ACHN (cell line): ENCODE measurements at regions not wholly inside any gene's neighbourhood (a gene's known extent, or its start where the extent isn't known, plus 50 kb on each side); places are given as distances from the start of the nearest gene placed in this dataset.
"Not testable (repeated sequence)": the region's sequence is repeated elsewhere in the genome, so short reads cannot be mapped to it uniquely, and the experiment has no call there.

Experiments
- DNase-seq: peaks from one replicate; pipeline ENCODE4 v3.0.0-alpha.2; 2015
- in situ Hi-C: cut with HindIII; loops from 2 replicates; pipeline ENCODE4 v1.10.0; 2017; ENCODE audit warnings: low sequenced_read_pairs, low pct_ligation_motif_present, low pct_unique_long_range_greater_than_20kb

- in situ Hi-C loops: no loop called here
- no peak for DNase-seq
Observed at GRCh38 chr1:88317396-88317795, 366.7 kb upstream of the PKN2 start.

GRCh38 chr1:88318740-88319139 is 365.3 kb upstream of the PKN2 start:
- in situ Hi-C loops: no loop called here

GRCh38 chr1:88320291-88320690 is 363.8 kb upstream of the PKN2 start:
- DNase-seq: no peak
- in situ Hi-C loops: no loop called here

More at GRCh38 chr1:88318740-88319139, 365.3 kb upstream of the PKN2 start:
- no peak for DNase-seq

GRCh38 chr1:88321706-88322105 is 362.4 kb upstream of the PKN2 start:
- DNase-seq: no peak
- in situ Hi-C loops: no loop called here

- DNase-seq: no peak
- in situ Hi-C loops: no loop called here
Observed at GRCh38 chr1:88324899-88325298, 359.2 kb upstream of the PKN2 start.

GRCh38 chr1:88327391-88328267 is 356.4 kb upstream of the PKN2 start:
- in situ Hi-C loops: no loop called here

GRCh38 chr1:88330201-88330600 is 353.9 kb upstream of the PKN2 start:
- no peak for DNase-seq
- in situ Hi-C loops: no loop called here

More at GRCh38 chr1:88327391-88328267, 356.4 kb upstream of the PKN2 start:
- DNase-seq: peak; percentile 60

GRCh38 chr1:88333086-88333695 is 350.9 kb upstream of the PKN2 start:
- DNase-seq: no peak
- in situ Hi-C loops: no loop called here

- in situ Hi-C loops: no loop called here
- DNase-seq: no peak
Observed at GRCh38 chr1:88341447-88341846, 342.6 kb upstream of the PKN2 start.

- DNase-seq, in situ Hi-C loops: not testable (repeated sequence)
Observed at GRCh38 chr1:88342081-88342480, 342.0 kb upstream of the PKN2 start.

GRCh38 chr1:88350648-88351047 is 333.4 kb upstream of the PKN2 start:
- in situ Hi-C loops: no loop called here
- DNase-seq: no peak

- in situ Hi-C loops: no loop called here
- DNase-seq: no peak
Observed at GRCh38 chr1:88351960-88352359, 332.1 kb upstream of the PKN2 start.

- DNase-seq: no peak
- in situ Hi-C loops: no loop called here
Observed at GRCh38 chr1:88354256-88354655, 329.8 kb upstream of the PKN2 start.

- in situ Hi-C loops: no loop called here
- DNase-seq: no peak
Observed at GRCh38 chr1:88357729-88358128, 326.3 kb upstream of the PKN2 start.

GRCh38 chr1:88371436-88372023 is 312.5 kb upstream of the PKN2 start:
- in situ Hi-C loops: no loop called here
- no peak for DNase-seq

- DNase-seq: no peak
- in situ Hi-C loops: no loop called here
Observed at GRCh38 chr1:88375977-88376376, 308.1 kb upstream of the PKN2 start.

GRCh38 chr1:88376421-88376820 is 307.7 kb upstream of the PKN2 start:
- in situ Hi-C loops: no loop called here
- DNase-seq: no peak

- in situ Hi-C loops: no loop called here
- no peak for DNase-seq
Observed at GRCh38 chr1:88378560-88378959, 305.5 kb upstream of the PKN2 start.

- in situ Hi-C loops: no loop called here
- DNase-seq: no peak
Observed at GRCh38 chr1:88394958-88395357, 289.1 kb upstream of the PKN2 start.

- DNase-seq: no peak
- in situ Hi-C loops: no loop called here
Observed at GRCh38 chr1:88398338-88398737, 285.7 kb upstream of the PKN2 start.
